A549 (cell line): ENCODE measurements at regions not wholly inside any gene's neighbourhood (a gene's known extent, or its start where the extent isn't known, plus 50 kb on each side); places are given as distances from the start of the nearest gene placed in this dataset.

ENCODE experiments used
- ATAC-seq, 2 experiments: fragments of 200-7000 bp in 1 of 2; fragments of >200 bp in 1 of 2; cut with Nextera tagmentation in 1 of 2; cut with Tn5 transposase in 1 of 2; 3 replicates each; pipeline versions ENCODE4 v1.8.0 to v1.9.1; 2018 to 2020; ENCODE audit warnings: mild to moderate bottlenecking in 1 of 2, moderate library complexity in 1 of 2
- CTCF ChIA-PET: fragments of 300-600 bp; sonication (Branson Sonifier 250); formaldehyde crosslinking; extraction: SDS; loops from one replicate; lab custom pipeline; 2021; ENCODE audit warnings: antibody characterized with exemption, inconsistent platforms; lab: Yijun Ruan, JAX
- POLR2A ChIA-PET: fragments of 350-600 bp; formaldehyde crosslinking; extraction: SDS; loops from one replicate; lab custom pipeline; 2021; ENCODE audit warnings: antibody characterized with exemption, inconsistent platforms; lab: Yijun Ruan, JAX
- DNase-seq, 2 experiments: peaks; one replicate each; pipeline versions ENCODE4 v3.0.0 to v3.0.0-alpha.2; 2011 to 2016; ENCODE audit warnings: low read depth in 1 of 2, low spot score in 1 of 2
- FAIRE-seq: peaks from 2 replicates; lab custom pipeline; 2011; peaks lifted over from hg19 to GRCh38; lab: Jason Lieb, UNC
- H3K27ac ChIP-seq, 2 experiments: fragments of >200 bp; sonication (Bioruptor Twin); formaldehyde crosslinking; 3 replicates each; pipeline ENCODE4 v1.5.1; 2016 to 2017
- H3K4me1 ChIP-seq: fragments of >200 bp; sonication (Bioruptor Twin); formaldehyde crosslinking; 3 replicates; pipeline ENCODE4 v1.6.1; 2016
- H3K4me2 ChIP-seq: fragments of >200 bp; sonication (Bioruptor Twin); formaldehyde crosslinking; 3 replicates; pipeline ENCODE4 v1.6.1; 2016
- H3K4me3 ChIP-seq: fragments of >200 bp; sonication (Bioruptor Twin); formaldehyde crosslinking; 3 replicates; pipeline ENCODE4 v1.5.1; 2016
- H3K9me3 ChIP-seq: fragments of >200 bp; sonication (Bioruptor Twin); formaldehyde crosslinking; 3 replicates; pipeline ENCODE4 v1.6.1; 2016
- BHLHE40 ChIP-seq: IDR thresholded peaks from 2 replicates; pipeline ENCODE4 v1.6.1; 2012; ENCODE audit warnings: low read depth, low read length, inconsistent platforms
- CBX2 ChIP-seq: fragments of 200-600 bp; sonication (generic); IDR thresholded peaks from 2 replicates; pipeline ENCODE4 v1.6.1; 2016; ENCODE audit warnings: low read depth, mild to moderate bottlenecking, borderline replicate concordance
- CBX8 ChIP-seq: fragments of 200-600 bp; sonication (generic); IDR thresholded peaks from 2 replicates; pipeline ENCODE4 v1.6.1; 2016
- CEBPB ChIP-seq, 2 experiments: fragments of >200 bp in 1 of 2; sonication (Bioruptor Twin) in 1 of 2; formaldehyde crosslinking in 1 of 2; IDR thresholded peaks; 2 replicates each; pipeline ENCODE4 v1.6.1; 2012 to 2016
- CHD2 ChIP-seq: fragments of 150-350 bp; IDR thresholded peaks from 2 replicates; pipeline ENCODE4 v1.6.1; 2014; ENCODE audit warnings: low read length; ENCODE audit not compliant: partially characterized antibody
- CHD4 ChIP-seq: fragments of 200-600 bp; sonication (generic); IDR thresholded peaks from 2 replicates; pipeline ENCODE4 v1.6.1; 2016; ENCODE audit warnings: antibody characterized with exemption, mild to moderate bottlenecking, borderline replicate concordance
- EHF ChIP-seq: fragments of 250-450 bp; sonication (Bioruptor Pico); IDR thresholded peaks from 2 replicates; pipeline ENCODE4 v1.5.0; 2020; ENCODE audit warnings: mild to moderate bottlenecking
- HDAC2 ChIP-seq: fragments of 200-600 bp; sonication (generic); IDR thresholded peaks from 2 replicates; pipeline ENCODE4 v1.6.1; 2016
- JUN ChIP-seq, 2 experiments: fragments of >200 bp; sonication (Bioruptor Twin); formaldehyde crosslinking; IDR thresholded peaks; 2 replicates in 1 of 2; 3 replicates in 1 of 2; pipeline ENCODE4 v1.6.1; 2016 to 2017
- KDM5A ChIP-seq: fragments of 200-600 bp; sonication (generic); IDR thresholded peaks from 2 replicates; pipeline ENCODE4 v1.6.1; 2016; ENCODE audit warnings: antibody characterized with exemption, mild to moderate bottlenecking
- MAFK ChIP-seq: fragments of 450-650 bp; IDR thresholded peaks from 2 replicates; pipeline ENCODE4 v1.6.1; 2014; ENCODE audit not compliant: partially characterized antibody
- MYC ChIP-seq: IDR thresholded peaks from 2 replicates; pipeline ENCODE4 v1.6.1; 2012; ENCODE audit warnings: mild to moderate bottlenecking, inconsistent platforms, low read length, improper control_type of control experiment, borderline replicate concordance
- NFE2L2 ChIP-seq: fragments of 150-350 bp; conservative IDR thresholded peaks from 2 replicates; pipeline ENCODE4 v1.6.1; 2014; ENCODE audit warnings: low read length
- NPAS2 ChIP-seq: fragments of 250-450 bp; sonication (Bioruptor Pico); IDR thresholded peaks from 2 replicates; pipeline ENCODE4 v1.8.0; 2022; ENCODE audit warnings: mild to moderate bottlenecking, moderate library complexity, borderline replicate concordance
- RAD21 ChIP-seq, 2 experiments: fragments of >200 bp in 1 of 2; sonication (Bioruptor Twin) in 1 of 2; formaldehyde crosslinking in 1 of 2; IDR thresholded peaks in 1 of 2; conservative IDR thresholded peaks in 1 of 2; 2 replicates in 1 of 2; 3 replicates in 1 of 2; pipeline ENCODE4 v1.6.1; 2012 to 2018; ENCODE audit warnings: inconsistent platforms in 1 of 2
- RARB ChIP-seq: fragments of 250-450 bp; sonication (Bioruptor Pico); IDR thresholded peaks from 2 replicates; pipeline ENCODE4 v1.8.0; 2021; ENCODE audit warnings: mild to moderate bottlenecking, moderate library complexity
- RCOR1 ChIP-seq: fragments of 150-350 bp; IDR thresholded peaks from 2 replicates; pipeline ENCODE4 v1.6.1; 2014; ENCODE audit warnings: antibody characterized with exemption, low read length, low read depth
- SMC3 ChIP-seq: fragments of >200 bp; sonication (Bioruptor Twin); formaldehyde crosslinking; IDR thresholded peaks from 3 replicates; pipeline ENCODE4 v1.6.1; 2018; ENCODE audit warnings: inconsistent platforms
- SREBF2 ChIP-seq: fragments of 450-650 bp; IDR thresholded peaks from 2 replicates; pipeline ENCODE4 v1.6.1; 2014; ENCODE audit warnings: mild to moderate bottlenecking, moderate library complexity
- ZFP36 ChIP-seq: fragments of 450-650 bp; IDR thresholded peaks from 2 replicates; pipeline ENCODE4 v1.6.1; 2014; ENCODE audit warnings: borderline replicate concordance; ENCODE audit not compliant: partially characterized antibody
- ZSCAN20 ChIP-seq: fragments of 250-450 bp; sonication (Bioruptor Pico); IDR thresholded peaks from 2 replicates; pipeline ENCODE4 v1.8.0; 2022; ENCODE audit warnings: mild to moderate bottlenecking, moderate library complexity
- WGBS: methylation state at CpG from one replicate; pipeline ENCODE4 v1.1.6; 2017; ENCODE audit errors: missing lambda C conversion rate; 5-methylcytosine and 5-hydroxymethylcytosine counted together
- TF ChIP-seq, protein P1 (sequence below): fragments of >200 bp; sonication (Bioruptor Twin); formaldehyde crosslinking; IDR thresholded peaks from 3 replicates; pipeline ENCODE4 v1.6.1; 2016
- TF ChIP-seq, protein P2 (sequence below): IDR thresholded peaks from 2 replicates; pipeline ENCODE4 v1.6.1; 2012
- TF ChIP-seq, protein P3 (sequence below): IDR thresholded peaks from 2 replicates; pipeline ENCODE4 v1.6.1; 2012; ENCODE audit warnings: low read depth, borderline replicate concordance
- TF ChIP-seq, protein P4 (sequence below): fragments of 150-350 bp; IDR thresholded peaks from 2 replicates; pipeline ENCODE4 v1.6.1; 2014; ENCODE audit warnings: low read depth, mild to moderate bottlenecking, low read length
- TF ChIP-seq, protein P5 (sequence below): fragments of >200 bp; sonication (Bioruptor Twin); formaldehyde crosslinking; IDR thresholded peaks from 2 replicates; pipeline ENCODE4 v1.6.1; 2016

DNA sequence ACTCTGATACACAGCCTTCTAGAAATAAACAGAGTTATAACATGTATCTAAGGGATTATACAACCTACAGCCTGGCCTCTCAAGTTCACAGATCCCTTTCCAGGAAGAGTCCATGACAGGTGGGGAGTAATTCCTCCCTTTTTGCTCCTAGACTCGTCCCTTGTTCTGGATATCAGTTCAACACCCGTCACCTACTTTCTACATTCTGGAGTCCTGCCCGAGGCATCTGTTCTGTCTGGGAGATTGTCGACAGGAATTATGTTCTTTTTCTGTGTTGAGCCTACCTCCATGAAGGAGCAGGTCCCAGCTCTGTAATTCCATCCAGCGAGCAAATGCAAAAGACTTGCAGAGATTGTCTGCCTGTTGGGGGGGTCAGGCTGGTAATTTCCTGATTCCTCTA, 224.6 kb upstream of the NTM start:
- no peak for ATAC-seq
- no peak for DNase-seq
- ChIA-PET POLR2A (no interaction called here), CTCF (no interaction called here)
- no peak overlapping the region for H3K4me2 ChIP-seq
- no peaks in the 10 kb centered on the region for H3K4me1 ChIP-seq
- 28% methylated on average over 5 of the region's 5 CpGs for WGBS
- H3K9me3 ChIP-seq: no peaks in the 10 kb centered on the region
- no peak overlapping the region for H3K4me3 ChIP-seq
- H3K27ac ChIP-seq: no peak overlapping the region
- TF ChIP-seq ZFP36: no peak
- TF ChIP-seq RCOR1: no peak
- no peak for TF ChIP-seq CEBPB (IDR thresholded peaks at IDR 0.05)
- no peak for TF ChIP-seq RAD21 (conservative IDR thresholded peaks at IDR 0.05 in 1 of 2, IDR thresholded peaks at IDR 0.05 in 1 of 2)
- no peak for TF ChIP-seq EHF (CRISPR knock-in tag)
- TF ChIP-seq SMC3: no peak
- TF ChIP-seq CBX2: no peak
- no peak for TF ChIP-seq JUN (IDR thresholded peaks at IDR 0.05)
- TF ChIP-seq KDM5A: no peak
- TF ChIP-seq NPAS2 (CRISPR knock-in tag): no peak
- no peak for TF ChIP-seq CHD2
- TF ChIP-seq CHD4: no peak
- no peak for TF ChIP-seq MYC
- TF ChIP-seq NFE2L2: no peak
- no peak for TF ChIP-seq HDAC2
- no peak for TF ChIP-seq ZSCAN20 (CRISPR knock-in tag)
- TF ChIP-seq, protein P1, sequence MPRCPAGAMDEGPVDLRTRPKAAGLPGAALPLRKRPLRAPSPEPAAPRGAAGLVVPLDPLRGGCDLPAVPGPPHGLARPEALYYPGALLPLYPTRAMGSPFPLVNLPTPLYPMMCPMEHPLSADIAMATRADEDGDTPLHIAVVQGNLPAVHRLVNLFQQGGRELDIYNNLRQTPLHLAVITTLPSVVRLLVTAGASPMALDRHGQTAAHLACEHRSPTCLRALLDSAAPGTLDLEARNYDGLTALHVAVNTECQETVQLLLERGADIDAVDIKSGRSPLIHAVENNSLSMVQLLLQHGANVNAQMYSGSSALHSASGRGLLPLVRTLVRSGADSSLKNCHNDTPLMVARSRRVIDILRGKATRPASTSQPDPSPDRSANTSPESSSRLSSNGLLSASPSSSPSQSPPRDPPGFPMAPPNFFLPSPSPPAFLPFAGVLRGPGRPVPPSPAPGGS: no peak
- TF ChIP-seq, protein P2, sequence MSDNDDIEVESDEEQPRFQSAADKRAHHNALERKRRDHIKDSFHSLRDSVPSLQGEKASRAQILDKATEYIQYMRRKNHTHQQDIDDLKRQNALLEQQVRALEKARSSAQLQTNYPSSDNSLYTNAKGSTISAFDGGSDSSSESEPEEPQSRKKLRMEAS: no peak
- no peak for TF ChIP-seq CBX8
- TF ChIP-seq RARB (CRISPR knock-in tag): no peak
- FAIRE-seq: no peak

DNA sequence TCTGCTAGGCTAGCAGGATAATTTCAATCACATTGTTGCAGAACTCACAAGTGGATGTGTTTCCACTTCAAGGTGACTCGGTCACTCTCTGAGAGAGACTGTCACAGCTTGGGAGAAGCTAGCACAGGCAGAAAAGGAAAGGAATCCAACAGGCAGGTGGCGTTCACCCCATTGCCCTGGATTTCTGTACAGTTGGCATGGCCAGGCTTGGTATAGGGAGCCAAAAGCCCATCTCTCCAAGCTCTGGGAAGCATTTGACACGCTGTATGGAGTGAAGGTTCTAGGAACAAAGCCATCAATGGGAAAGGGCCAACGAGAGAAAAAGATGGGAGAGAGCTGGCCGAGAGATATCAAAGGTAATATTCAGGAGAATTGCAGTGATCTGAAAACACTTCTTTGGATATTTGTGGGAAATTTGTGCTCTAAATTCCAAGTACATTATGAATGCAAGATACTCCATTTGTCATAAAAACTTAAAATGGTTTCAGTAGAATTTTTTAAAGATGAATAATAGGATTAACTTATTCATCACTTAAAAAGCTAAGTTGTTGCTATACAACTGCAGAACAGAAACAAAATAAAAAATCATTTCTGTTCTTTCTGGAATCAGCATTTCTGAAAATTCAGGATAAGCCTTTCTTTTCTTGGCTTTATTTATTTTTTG, 223.5 kb upstream of the NTM start:
- ATAC-seq (no peak), DNase-seq (no peak), FAIRE-seq (no peak)
- Histone ChIP-seq H3K4me2 (no peak overlapping the region), H3K4me1 (no peaks in the 10 kb centered on the region), H3K27ac (no peak overlapping the region), H3K4me3 (no peak overlapping the region), H3K9me3 (no peaks in the 10 kb centered on the region)
- POLR2A ChIA-PET: no interaction called here
- WGBS: 5% methylated on average over 5 of the region's 5 CpGs
- CTCF ChIA-PET: no interaction called here
- TF ChIP-seq ZSCAN20 (CRISPR knock-in tag): no peak
- no peak for TF ChIP-seq CEBPB (IDR thresholded peaks at IDR 0.05)
- no peak for TF ChIP-seq RAD21 (conservative IDR thresholded peaks at IDR 0.05 in 1 of 2, IDR thresholded peaks at IDR 0.05 in 1 of 2)
- TF ChIP-seq, protein P3, sequence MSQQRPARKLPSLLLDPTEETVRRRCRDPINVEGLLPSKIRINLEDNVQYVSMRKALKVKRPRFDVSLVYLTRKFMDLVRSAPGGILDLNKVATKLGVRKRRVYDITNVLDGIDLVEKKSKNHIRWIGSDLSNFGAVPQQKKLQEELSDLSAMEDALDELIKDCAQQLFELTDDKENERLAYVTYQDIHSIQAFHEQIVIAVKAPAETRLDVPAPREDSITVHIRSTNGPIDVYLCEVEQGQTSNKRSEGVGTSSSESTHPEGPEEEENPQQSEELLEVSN: no peak
- TF ChIP-seq, protein P4, sequence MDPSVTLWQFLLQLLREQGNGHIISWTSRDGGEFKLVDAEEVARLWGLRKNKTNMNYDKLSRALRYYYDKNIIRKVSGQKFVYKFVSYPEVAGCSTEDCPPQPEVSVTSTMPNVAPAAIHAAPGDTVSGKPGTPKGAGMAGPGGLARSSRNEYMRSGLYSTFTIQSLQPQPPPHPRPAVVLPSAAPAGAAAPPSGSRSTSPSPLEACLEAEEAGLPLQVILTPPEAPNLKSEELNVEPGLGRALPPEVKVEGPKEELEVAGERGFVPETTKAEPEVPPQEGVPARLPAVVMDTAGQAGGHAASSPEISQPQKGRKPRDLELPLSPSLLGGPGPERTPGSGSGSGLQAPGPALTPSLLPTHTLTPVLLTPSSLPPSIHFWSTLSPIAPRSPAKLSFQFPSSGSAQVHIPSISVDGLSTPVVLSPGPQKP: no peak
- TF ChIP-seq ZFP36: no peak
- TF ChIP-seq, protein P5, sequence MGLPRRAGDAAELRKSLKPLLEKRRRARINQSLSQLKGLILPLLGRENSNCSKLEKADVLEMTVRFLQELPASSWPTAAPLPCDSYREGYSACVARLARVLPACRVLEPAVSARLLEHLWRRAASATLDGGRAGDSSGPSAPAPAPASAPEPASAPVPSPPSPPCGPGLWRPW: no peak
- no peak for TF ChIP-seq MAFK
- TF ChIP-seq SREBF2: no peak
- no peak for TF ChIP-seq BHLHE40
